Sciatic nerve (tissue), 2 donors: ENCODE measurements at regions not wholly inside any gene's neighbourhood (a gene's known extent, or its start where the extent isn't known, plus 50 kb on each side); places are given as distances from the start of the nearest gene placed in this dataset.
"Not testable (repeated sequence)": the region's sequence is repeated elsewhere in the genome, so short reads cannot be mapped to it uniquely, and the experiment has no call there.

Experiments used
- ATAC-seq: fragments of 200-7000 bp; cut with Tn5 transposase; one replicate; pipeline ENCODE4 v1.9.1; 2020; ENCODE audit warnings: mild to moderate bottlenecking, moderate library complexity
- DNase-seq: peaks from one replicate; pipeline ENCODE4 v3.0.0-alpha.2; 2020; ENCODE audit warnings: low spot score
- intact Hi-C: fragments of 100-400 bp; cut with DNase I; formaldehyde crosslinking; loops from one replicate; pipeline ENCODE4 v1.14.2; 2022
- donor health status: DM: no; HTN: no; CAD: no.
- donor health status: DM: no; HTN: no; CAD: no.

- DNase-seq (no peak), ATAC-seq (peak; percentile 27)
- intact Hi-C loops, result no loop called here
These were observed 274.4 kb downstream of the NEBL start for GRCh38 chr10:20622531-20623211.

GRCh38 chr10:20620981-20621380, 276.1 kb downstream of the NEBL start:
- no peak for ATAC-seq
- no peak for DNase-seq
- intact Hi-C loops, result no loop called here

GRCh38 chr10:20618011-20618547, 279.0 kb downstream of the NEBL start:
- intact Hi-C loops, result no loop called here
- no peak for DNase-seq
- no peak for ATAC-seq

GRCh38 chr10:20616918-20617810, 279.9 kb downstream of the NEBL start:
- no peak for DNase-seq
- intact Hi-C loops, result no loop called here
- peak; percentile 55 for ATAC-seq

- DNase-seq, result no peak
- intact Hi-C loops, result no loop called here
These were observed 280.9 kb downstream of the NEBL start for GRCh38 chr10:20616056-20616671.

GRCh38 chr10:20615395-20615794, 281.7 kb downstream of the NEBL start:
- ATAC-seq (no peak), DNase-seq (no peak)
- intact Hi-C loops, result no loop called here

More at GRCh38 chr10:20616056-20616671, 280.9 kb downstream of the NEBL start:
- no peak for ATAC-seq

- no peak for DNase-seq
- no peak for ATAC-seq
- intact Hi-C loops, result no loop called here
These were observed 282.2 kb downstream of the NEBL start for GRCh38 chr10:20614911-20615310.

- ATAC-seq, result no peak
These were observed 288.6 kb downstream of the NEBL start for GRCh38 chr10:20608503-20608902.

GRCh38 chr10:20606985-20607384, 290.1 kb downstream of the NEBL start:
- DNase-seq (no peak), ATAC-seq (no peak)
- intact Hi-C loops, result no loop called here

More at GRCh38 chr10:20608503-20608902, 288.6 kb downstream of the NEBL start:
- intact Hi-C loops, result no loop called here
- no peak for DNase-seq

GRCh38 chr10:20601941-20602461, 295.1 kb downstream of the NEBL start:
- intact Hi-C loops, result no loop called here
- ATAC-seq, result no peak
- no peak for DNase-seq

GRCh38 chr10:20598590-20598989, 298.5 kb downstream of the NEBL start:
- intact Hi-C loops, result no loop called here
- peak; percentile 92 for ATAC-seq
- no peak for DNase-seq

- intact Hi-C loops, result no loop called here
- ATAC-seq (no peak), DNase-seq (no peak)
These were observed 300.2 kb downstream of the NEBL start for GRCh38 chr10:20596911-20597310.

- ATAC-seq, result no peak
- DNase-seq, result no peak
- intact Hi-C loops, result no loop called here
These were observed 300.9 kb downstream of the NEBL start for GRCh38 chr10:20596065-20596755.

GRCh38 chr10:20593649-20594048, 303.5 kb downstream of the NEBL start:
- intact Hi-C loops, result no loop called here
- ATAC-seq (no peak), DNase-seq (no peak)

- no peak for ATAC-seq
- intact Hi-C loops, result no loop called here
- DNase-seq, result no peak
These were observed 315.1 kb downstream of the NEBL start for GRCh38 chr10:20582041-20582440.

- DNase-seq (no peak), ATAC-seq (no peak)
- intact Hi-C loops, result no loop called here
These were observed 323.2 kb downstream of the NEBL start for GRCh38 chr10:20573924-20574323.

GRCh38 chr10:20555990-20556389, 341.1 kb downstream of the NEBL start:
- ATAC-seq, intact Hi-C loops, DNase-seq: not testable (repeated sequence)

- ATAC-seq, result no peak
- no peak for DNase-seq
- intact Hi-C loops, result no loop called here
These were observed 344.7 kb downstream of the NEBL start for GRCh38 chr10:20552382-20552781.

GRCh38 chr10:20551761-20552160, 345.4 kb downstream of the NEBL start:
- intact Hi-C loops, result no loop called here
- no peak for DNase-seq
- ATAC-seq, result no peak
